IMR-90 (cell line): ENCODE measurements at regions not wholly inside any gene's neighbourhood (a gene's known extent, or its start where the extent isn't known, plus 50 kb on each side); places are given as distances from the start of the nearest gene placed in this dataset.
"Not testable (repeated sequence)": the region's sequence is repeated elsewhere in the genome, so short reads cannot be mapped to it uniquely, and the experiment has no call there.

ENCODE experiments used
- ATAC-seq: fragments of 200-7000 bp; cut with Tn5 transposase; 2 replicates; pipeline ENCODE4 v1.9.1; 2020; ENCODE audit warnings: low read depth, mild to moderate bottlenecking, moderate library complexity
- BruUV-seq: library from RNA; stranded (reverse); fragments of 400-500 nt; replicated peaks from 2 replicates; lab custom pipeline; 2021; lab: Mats Ljungman, UMichigan
- CTCF ChIA-PET: fragments of 300-600 bp; formaldehyde crosslinking; extraction: SDS; loops from one replicate; lab custom pipeline; 2021; ENCODE audit warnings: antibody characterized with exemption; lab: Yijun Ruan, JAX
- POLR2A ChIA-PET: fragments of 300-600 bp; sonication (Branson Sonifier 250); formaldehyde crosslinking; loops from one replicate; lab custom pipeline; 2022; ENCODE audit warnings: antibody characterized with exemption; ENCODE audit not compliant: unreplicated experiment; lab: Charles Lee
- DNase-seq: peaks from one replicate; pipeline ENCODE4 v3.0.0; 2013
- H2AFZ ChIP-seq: replicated peaks from 2 replicates; pipeline ENCODE3; 2013; ENCODE audit warnings: low read length, mild to moderate bottlenecking; ENCODE audit not compliant: poor library complexity
- H2AK5ac ChIP-seq: 2 replicates; pipeline ENCODE4 v1.6.1; 2013; ENCODE audit warnings: low read depth, low read length, inconsistent platforms
- H2AK9ac ChIP-seq: replicated peaks from 2 replicates; pipeline ENCODE3; 2013; ENCODE audit warnings: mild to moderate bottlenecking, low read depth, low read length, moderate library complexity; ENCODE audit not compliant: poor library complexity
- H2BK120ac ChIP-seq: 2 replicates; pipeline ENCODE4 v1.6.1; 2013; ENCODE audit warnings: low read depth, low read length, inconsistent platforms
- H2BK15ac ChIP-seq: 3 replicates; pipeline ENCODE4 v1.6.1; 2013; ENCODE audit warnings: low read depth, low read length, inconsistent platforms
- H2BK20ac ChIP-seq: 2 replicates; pipeline ENCODE4 v1.6.1; 2013; ENCODE audit warnings: low read depth, mild to moderate bottlenecking, inconsistent platforms, low read length, moderate library complexity
- H2BK5ac ChIP-seq: 2 replicates; pipeline ENCODE4 v1.6.1; 2013; ENCODE audit warnings: mild to moderate bottlenecking, low read depth, low read length, inconsistent platforms; ENCODE audit not compliant: poor library complexity, severe bottlenecking
- H3K14ac ChIP-seq: replicated peaks from 2 replicates; pipeline ENCODE4 v1.6.1; 2013; ENCODE audit warnings: low read depth, low read length, inconsistent platforms
- H3K18ac ChIP-seq: 2 replicates; pipeline ENCODE4 v1.6.1; 2013; ENCODE audit warnings: low read depth, low read length, control low read depth
- H3K23ac ChIP-seq: 2 replicates; pipeline ENCODE4 v1.6.1; 2013; ENCODE audit warnings: low read depth, low read length, inconsistent platforms
- H3K27ac ChIP-seq: 2 replicates; pipeline ENCODE4 v1.5.1; 2013; ENCODE audit warnings: mild to moderate bottlenecking, control low read depth, low read length; ENCODE audit not compliant: insufficient read depth
- H3K27me3 ChIP-seq: 2 replicates; pipeline ENCODE4 v1.6.1; 2013; ENCODE audit warnings: low read length; ENCODE audit not compliant: control insufficient read depth, insufficient read depth
- H3K36me3 ChIP-seq: 2 replicates; pipeline ENCODE4 v1.6.1; 2013; ENCODE audit warnings: low read length, mixed read lengths; ENCODE audit not compliant: control insufficient read depth, insufficient read depth
- H3K4ac ChIP-seq: 2 replicates; pipeline ENCODE4 v1.6.1; 2013; ENCODE audit warnings: low read depth, low read length, inconsistent platforms
- H3K4me1 ChIP-seq: 2 replicates; pipeline ENCODE4 v1.6.1; 2013; ENCODE audit warnings: low read length, mixed read lengths; ENCODE audit not compliant: control insufficient read depth, insufficient read depth
- H3K4me2 ChIP-seq: 2 replicates; pipeline ENCODE4 v1.6.1; 2013; ENCODE audit warnings: low read depth, mild to moderate bottlenecking, control low read depth, low read length, moderate library complexity
- H3K4me3 ChIP-seq: 2 replicates; pipeline ENCODE4 v1.5.1; 2013; ENCODE audit warnings: low read depth, mild to moderate bottlenecking, control low read depth, low read length, moderate library complexity; ENCODE audit not compliant: insufficient read depth
- H3K56ac ChIP-seq: 2 replicates; pipeline ENCODE4 v1.6.1; 2013; ENCODE audit warnings: low read length, inconsistent platforms; ENCODE audit not compliant: insufficient read depth; ENCODE audit errors: extremely low read depth
- H3K79me1 ChIP-seq, 2 experiments: 2 replicates each; pipeline ENCODE4 v1.6.1; 2013; ENCODE audit warnings: low read length in 2 of 2, inconsistent platforms in 1 of 2, low read depth in 1 of 2
- H3K9ac ChIP-seq: 2 replicates; pipeline ENCODE4 v1.6.1; 2013; ENCODE audit warnings: low read depth, low read length, control low read depth
- H3K9me1 ChIP-seq: 2 replicates; pipeline ENCODE4 v1.6.1; 2013; ENCODE audit warnings: low read length, inconsistent platforms; ENCODE audit not compliant: insufficient read depth
- H3K9me3 ChIP-seq: 2 replicates; pipeline ENCODE4 v1.6.1; 2013; ENCODE audit warnings: low read length; ENCODE audit not compliant: control insufficient read depth, insufficient read depth
- H4K20me1 ChIP-seq: 2 replicates; pipeline ENCODE4 v1.6.1; 2013; ENCODE audit warnings: low read length, inconsistent platforms; ENCODE audit not compliant: insufficient read depth
- H4K5ac ChIP-seq: 2 replicates; pipeline ENCODE4 v1.6.1; 2013; ENCODE audit warnings: mild to moderate bottlenecking, low read depth, low read length, control low read depth
- H4K8ac ChIP-seq, 2 experiments: 2 replicates each; pipeline ENCODE4 v1.6.1; 2013; ENCODE audit warnings: low read depth in 2 of 2, low read length in 2 of 2, control low read depth in 1 of 2, inconsistent platforms in 1 of 2
- H4K91ac ChIP-seq: 2 replicates; pipeline ENCODE4 v1.6.1; 2013; ENCODE audit warnings: low read depth, low read length, inconsistent platforms; ENCODE audit not compliant: insufficient read depth
- WGBS, 2 experiments: methylation state at CpG; one replicate each; pipeline versions ENCODE4 v1.1.5 to v1.1.7; 2013; ENCODE audit warnings: missing lambda C conversion rate in 2 of 2; ENCODE audit not compliant: insufficient read length in 1 of 2; ENCODE audit errors: extremely low coverage in 2 of 2; 5-methylcytosine and 5-hydroxymethylcytosine counted together
- dilution Hi-C: fragments of 300-500 bp; cut with HindIII; formaldehyde crosslinking; loops from one replicate; pipeline ENCODE4 v1.14.3; 2018; ENCODE audit warnings: low sequenced_read_pairs; ENCODE audit not compliant: unreplicated experiment
- in situ Hi-C: fragments of 300-500 bp; cut with MboI; formaldehyde crosslinking; loops from 3 replicates; pipeline ENCODE4 v1.14.3; 2019; ENCODE audit warnings: low sequenced_read_pairs, inconsistent platforms, mixed read lengths
- intact Hi-C: fragments of 100-400 bp; cut with micrococcal nuclease; formaldehyde crosslinking; loops from 2 replicates; pipeline ENCODE4 v1.10.0; 2022

- H2AFZ ChIP-seq, H3K9ac ChIP-seq, H2AK5ac ChIP-seq, ATAC-seq, H4K8ac ChIP-seq, H3K4ac ChIP-seq, H2BK120ac ChIP-seq, intact Hi-C loops, in situ Hi-C loops, H2BK15ac ChIP-seq, H3K23ac ChIP-seq, H3K56ac ChIP-seq, H3K36me3 ChIP-seq, POLR2A ChIA-PET, H3K4me3 ChIP-seq, H3K79me1 ChIP-seq, H2BK20ac ChIP-seq, CTCF ChIA-PET, H3K27ac ChIP-seq, H3K4me2 ChIP-seq, H3K9me3 ChIP-seq, H2AK9ac ChIP-seq, H4K91ac ChIP-seq, BruUV-seq, H3K14ac ChIP-seq, H4K20me1 ChIP-seq, H2BK5ac ChIP-seq, H3K9me1 ChIP-seq, H4K5ac ChIP-seq, dilution Hi-C loops, H3K4me1 ChIP-seq, H3K18ac ChIP-seq, H3K27me3 ChIP-seq, DNase-seq: not testable (repeated sequence)
- WGBS, 2 experiments = no CpG with 5 or more reads among the region's 15 CpGs
These were observed 2115.1 kb upstream of the TPTE start for GRCh38 chr21:8406331-8406730.

DNA sequence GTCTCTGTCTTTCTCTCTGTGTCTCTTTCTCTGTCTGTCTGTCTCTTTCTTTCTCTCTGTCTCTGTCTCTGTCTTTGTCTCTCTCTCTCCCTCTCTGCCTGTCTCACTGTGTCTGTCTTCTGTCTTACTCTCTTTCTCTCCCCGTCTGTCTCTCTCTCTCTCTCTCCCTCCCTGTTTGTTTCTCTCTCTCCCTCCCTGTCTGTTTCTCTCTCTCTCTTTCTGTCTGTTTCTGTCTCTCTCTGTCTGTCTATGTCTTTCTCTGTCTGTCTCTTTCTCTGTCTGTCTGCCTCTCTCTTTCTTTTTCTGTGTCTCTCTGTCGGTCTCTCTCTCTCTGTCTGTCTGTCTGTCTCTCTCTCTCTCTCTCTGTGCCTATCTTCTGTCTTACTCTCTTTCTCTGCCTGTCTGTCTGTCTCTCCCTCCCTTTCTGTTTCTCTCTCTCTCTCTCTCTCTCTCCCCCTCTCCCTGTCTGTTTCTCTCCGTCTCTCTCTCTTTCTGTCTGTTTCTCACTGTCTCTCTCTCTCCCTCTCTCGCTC is 2110.2 kb upstream of the TPTE start:
- intact Hi-C loops, BruUV-seq: not testable (repeated sequence)

More for the DNA sequence above, 2110.2 kb upstream of the TPTE start:
- H3K14ac ChIP-seq, in situ Hi-C loops, H3K27me3 ChIP-seq, H3K4ac ChIP-seq, H2BK5ac ChIP-seq, H2AK9ac ChIP-seq, H4K91ac ChIP-seq, H3K9ac ChIP-seq, H4K8ac ChIP-seq, DNase-seq, H2AFZ ChIP-seq, H3K27ac ChIP-seq, H3K4me2 ChIP-seq, POLR2A ChIA-PET, H3K4me3 ChIP-seq, H2AK5ac ChIP-seq, H3K9me1 ChIP-seq, H3K23ac ChIP-seq, H3K18ac ChIP-seq, H2BK20ac ChIP-seq, H3K79me1 ChIP-seq, CTCF ChIA-PET, dilution Hi-C loops, H3K36me3 ChIP-seq, H3K4me1 ChIP-seq, H2BK120ac ChIP-seq, H4K20me1 ChIP-seq, H2BK15ac ChIP-seq, H3K9me3 ChIP-seq, ATAC-seq, H4K5ac ChIP-seq, H3K56ac ChIP-seq: not testable (repeated sequence)
- no CpG with 5 or more reads among the region's 4 CpGs for WGBS, 2 experiments
